HG03439 (cell line): ENCODE measurements at regions not wholly inside any gene's neighbourhood (a gene's known extent, or its start where the extent isn't known, plus 50 kb on each side); places are given as distances from the start of the nearest gene placed in this dataset.
A peak's percentile ranks its signal among the peaks of the same experiment; 100 is the strongest.

Experiments used
- ATAC-seq: cut with Tn5 transposase; IDR thresholded peaks from one replicate; pipeline ENCODE4 v1.9.1; 2021; ENCODE audit warnings: mild to moderate bottlenecking, moderate library complexity; ENCODE audit not compliant: unreplicated experiment

GRCh38 chr12:63321373-63321772 lies 170.4 kb upstream of the AVPR1A start:
- no peak for ATAC-seq

GRCh38 chr12:63319936-63320633 lies 169.1 kb upstream of the AVPR1A start:
- no peak for ATAC-seq

- no peak for ATAC-seq
These were observed 168.4 kb upstream of the AVPR1A start for GRCh38 chr12:63319386-63319785.

- no peak for ATAC-seq
These were observed 167.9 kb upstream of the AVPR1A start for GRCh38 chr12:63318933-63319332.

GRCh38 chr12:63318313-63318712 lies 167.3 kb upstream of the AVPR1A start:
- no peak for ATAC-seq

GRCh38 chr12:63317880-63318279 lies 166.9 kb upstream of the AVPR1A start:
- no peak for ATAC-seq

- no peak for ATAC-seq
These were observed 166.4 kb upstream of the AVPR1A start for GRCh38 chr12:63317286-63317846.

GRCh38 chr12:63313139-63313538 lies 162.1 kb upstream of the AVPR1A start:
- no peak for ATAC-seq

- no peak for ATAC-seq
These were observed 157.7 kb upstream of the AVPR1A start for GRCh38 chr12:63308671-63309070.

- ATAC-seq = no peak
These were observed 156.8 kb upstream of the AVPR1A start for GRCh38 chr12:63307849-63308248.

GRCh38 chr12:63305901-63306875 lies 155.2 kb upstream of the AVPR1A start:
- ATAC-seq = no peak

GRCh38 chr12:63304887-63305316 lies 153.9 kb upstream of the AVPR1A start:
- ATAC-seq = no peak

GRCh38 chr12:63302941-63303536 lies 152.0 kb upstream of the AVPR1A start:
- no peak for ATAC-seq

GRCh38 chr12:63302269-63302940 lies 151.4 kb upstream of the AVPR1A start:
- peak; percentile 70 for ATAC-seq

- no peak for ATAC-seq
These were observed 150.3 kb upstream of the AVPR1A start for GRCh38 chr12:63301311-63301710.

GRCh38 chr12:63298386-63298930 lies 147.5 kb upstream of the AVPR1A start:
- no peak for ATAC-seq

- ATAC-seq = no peak
These were observed 143.3 kb upstream of the AVPR1A start for GRCh38 chr12:63294327-63294632.

- ATAC-seq = no peak
These were observed 141.6 kb upstream of the AVPR1A start for GRCh38 chr12:63292471-63293221.

- peak; percentile 59 for ATAC-seq
These were observed 125.8 kb upstream of the AVPR1A start for GRCh38 chr12:63276537-63277365.
